HUES48 (cell line): ENCODE measurements at regions not wholly inside any gene's neighbourhood (a gene's known extent, or its start where the extent isn't known, plus 50 kb on each side); places are given as distances from the start of the nearest gene placed in this dataset.

Experiments used
- H3K27ac ChIP-seq: one replicate; pipeline ENCODE4 v1.7.0; 2013; ENCODE audit warnings: low read depth, low read length, inconsistent platforms
- H3K27me3 ChIP-seq: 2 replicates; pipeline ENCODE4 v1.6.1; 2013; ENCODE audit warnings: mild to moderate bottlenecking, low read length; ENCODE audit not compliant: control insufficient read depth, insufficient read depth
- H3K36me3 ChIP-seq: 2 replicates; pipeline ENCODE4 v1.6.1; 2013; ENCODE audit warnings: low read length; ENCODE audit not compliant: control insufficient read depth, insufficient read depth
- H3K4me1 ChIP-seq: 2 replicates; pipeline ENCODE4 v1.6.1; 2013; ENCODE audit warnings: mild to moderate bottlenecking, low read length; ENCODE audit not compliant: control insufficient read depth, insufficient read depth
- H3K4me3 ChIP-seq: 2 replicates; pipeline ENCODE4 v1.5.1; 2013; ENCODE audit warnings: mild to moderate bottlenecking, low read depth, low read length
- H3K9ac ChIP-seq: 2 replicates; pipeline ENCODE4 v1.6.1; 2013; ENCODE audit warnings: mild to moderate bottlenecking, low read depth, low read length, moderate library complexity
- H3K9me3 ChIP-seq: 2 replicates; pipeline ENCODE4 v1.6.1; 2013; ENCODE audit warnings: low read length; ENCODE audit not compliant: control insufficient read depth, insufficient read depth

- no peak overlapping the region for H3K9ac ChIP-seq
- H3K4me1 ChIP-seq: no peaks in the 10 kb centered on the region
- H3K4me3 ChIP-seq: no peak overlapping the region
- no peak overlapping the region for H3K27ac ChIP-seq
- no peaks in the 10 kb centered on the region for H3K27me3 ChIP-seq
- H3K9me3 ChIP-seq: no peaks in the 10 kb centered on the region
- H3K36me3 ChIP-seq: no peaks in the 10 kb centered on the region
These were observed 573.0 kb upstream of the IGFBP3 start for GRCh38 chr7:46494028-46494427.

GRCh38 chr7:46493196-46493595, 572.1 kb upstream of the IGFBP3 start:
- Histone ChIP-seq H3K4me3 (no peak overlapping the region), H3K4me1 (no peaks in the 10 kb centered on the region), H3K27ac (no peak overlapping the region), H3K36me3 (no peaks in the 10 kb centered on the region), H3K9ac (no peak overlapping the region), H3K27me3 (no peaks in the 10 kb centered on the region), H3K9me3 (no peaks in the 10 kb centered on the region)

DNA sequence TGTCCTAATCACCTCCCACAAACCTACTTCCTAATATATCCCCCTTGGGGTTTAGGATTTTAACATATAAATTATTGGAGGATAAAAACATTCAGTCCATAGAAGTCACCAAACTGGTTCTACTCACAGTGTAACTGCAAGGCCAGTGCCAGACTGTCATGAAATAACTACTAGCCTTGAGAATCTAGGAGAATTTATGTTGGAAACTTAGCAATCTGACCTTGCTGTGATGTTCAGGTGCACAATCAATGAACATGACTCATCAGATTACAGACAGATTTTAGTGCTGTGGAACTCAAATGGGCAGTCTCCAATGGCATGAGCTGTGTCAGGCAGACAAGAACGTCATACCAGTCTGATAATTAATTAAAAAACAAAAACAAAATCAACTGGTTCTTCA, 571.4 kb upstream of the IGFBP3 start:
- no peak overlapping the region for H3K9ac ChIP-seq
- H3K4me1 ChIP-seq: no peaks in the 10 kb centered on the region
- no peak overlapping the region for H3K27ac ChIP-seq
- H3K9me3 ChIP-seq: no peaks in the 10 kb centered on the region
- no peak overlapping the region for H3K4me3 ChIP-seq
- H3K36me3 ChIP-seq: no peaks in the 10 kb centered on the region
- H3K27me3 ChIP-seq: no peaks in the 10 kb centered on the region

GRCh38 chr7:46490406-46490805, 569.3 kb upstream of the IGFBP3 start:
- no peaks in the 10 kb centered on the region for H3K4me1 ChIP-seq
- no peak overlapping the region for H3K27ac ChIP-seq
- H3K27me3 ChIP-seq: no peaks in the 10 kb centered on the region
- H3K9me3 ChIP-seq: no peaks in the 10 kb centered on the region
- H3K4me3 ChIP-seq: no peak overlapping the region
- H3K9ac ChIP-seq: no peak overlapping the region
- no peaks in the 10 kb centered on the region for H3K36me3 ChIP-seq

DNA sequence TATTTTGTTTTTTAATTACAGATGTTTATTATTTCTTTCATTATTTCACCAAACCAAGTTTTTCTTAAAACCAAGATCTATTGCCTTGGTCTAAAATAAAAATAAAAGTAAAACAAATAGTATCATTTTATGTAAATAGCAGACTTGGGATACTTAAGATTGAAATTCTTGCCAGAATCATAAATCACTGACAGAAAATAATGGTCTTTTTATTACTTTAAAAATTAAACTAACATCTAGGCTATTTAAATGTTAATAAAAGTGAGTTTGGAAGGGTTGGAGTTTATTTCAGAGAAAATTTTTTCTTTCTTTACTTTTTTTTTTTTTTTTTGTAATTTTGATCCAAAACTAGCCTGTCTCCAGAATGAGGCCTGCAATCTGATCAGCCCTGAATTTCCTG, 568.0 kb upstream of the IGFBP3 start:
- H3K9me3 ChIP-seq: no peaks in the 10 kb centered on the region
- H3K9ac ChIP-seq: no peak overlapping the region
- H3K4me3 ChIP-seq: no peak overlapping the region
- no peaks in the 10 kb centered on the region for H3K4me1 ChIP-seq
- no peaks in the 10 kb centered on the region for H3K27me3 ChIP-seq
- H3K27ac ChIP-seq: no peak overlapping the region
- no peaks in the 10 kb centered on the region for H3K36me3 ChIP-seq

DNA sequence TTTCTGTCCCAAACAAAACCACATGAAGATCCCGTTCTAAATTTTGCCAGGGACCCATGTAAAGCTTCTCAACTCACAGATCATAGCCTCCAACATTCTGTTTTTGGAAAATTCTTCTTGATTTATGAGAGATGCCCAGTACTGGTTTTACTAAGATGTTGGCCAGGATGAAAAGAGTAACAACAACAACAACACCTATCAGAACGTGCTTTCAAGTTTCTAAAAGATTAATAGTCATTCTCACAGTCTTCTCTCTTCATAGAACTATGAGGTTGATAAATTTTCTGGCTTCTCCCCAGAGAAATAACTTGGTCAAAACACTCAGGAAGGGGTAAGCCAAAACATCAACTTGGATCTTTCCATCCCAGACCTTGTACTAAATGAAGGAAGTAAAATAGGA, 567.5 kb upstream of the IGFBP3 start:
- Histone ChIP-seq H3K27ac (no peak overlapping the region), H3K36me3 (no peaks in the 10 kb centered on the region), H3K9ac (no peak overlapping the region), H3K4me3 (no peak overlapping the region), H3K9me3 (no peaks in the 10 kb centered on the region), H3K4me1 (no peaks in the 10 kb centered on the region), H3K27me3 (no peaks in the 10 kb centered on the region)

DNA sequence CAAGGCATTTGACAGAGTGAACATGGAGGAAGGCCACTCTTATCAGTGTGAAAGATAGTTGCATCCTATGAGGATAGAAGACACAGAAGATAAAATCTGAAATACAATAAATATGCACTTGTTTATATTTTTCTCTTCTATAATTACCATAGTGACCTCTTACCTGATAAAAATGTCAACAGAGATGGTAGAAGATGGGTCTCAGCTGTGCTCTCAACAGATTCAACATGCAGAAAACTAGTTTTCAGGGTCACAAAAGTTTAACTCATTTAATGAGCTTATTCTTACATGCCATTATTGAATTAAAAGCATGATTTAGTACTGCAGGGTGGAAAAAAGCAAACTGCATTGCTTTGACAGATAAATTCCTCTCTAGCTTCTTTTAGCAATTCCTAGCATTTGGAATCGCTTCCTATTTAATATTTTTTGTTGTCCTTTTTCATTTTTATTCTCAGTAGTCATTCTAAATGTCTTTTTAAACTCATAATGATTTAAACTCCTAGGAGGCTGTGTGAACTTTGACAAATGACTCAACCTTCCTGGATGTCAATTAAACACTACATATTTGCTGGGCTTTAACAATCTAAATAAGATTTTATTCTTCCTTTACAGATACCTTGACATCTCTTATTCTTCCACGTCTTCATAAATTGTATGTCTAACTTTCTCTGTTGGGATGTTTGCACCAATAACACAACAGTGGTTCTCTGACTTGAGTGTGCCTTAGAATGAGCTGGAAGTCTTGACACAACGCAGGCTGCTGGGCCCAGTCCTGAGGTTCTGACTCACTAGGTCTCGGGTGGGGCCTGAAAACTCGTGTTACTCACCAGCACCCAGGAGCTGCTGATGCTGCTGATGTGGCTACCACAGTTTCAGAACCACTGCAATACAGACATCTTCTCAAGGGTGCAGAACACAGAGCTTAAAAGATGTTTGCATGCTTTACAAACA, 565.5 kb upstream of the IGFBP3 start:
- Histone ChIP-seq H3K36me3 (no peaks in the 10 kb centered on the region), H3K9ac (no peak overlapping the region), H3K4me1 (no peaks in the 10 kb centered on the region), H3K27me3 (no peaks in the 10 kb centered on the region), H3K4me3 (no peak overlapping the region), H3K27ac (no peak overlapping the region), H3K9me3 (no peaks in the 10 kb centered on the region)

DNA sequence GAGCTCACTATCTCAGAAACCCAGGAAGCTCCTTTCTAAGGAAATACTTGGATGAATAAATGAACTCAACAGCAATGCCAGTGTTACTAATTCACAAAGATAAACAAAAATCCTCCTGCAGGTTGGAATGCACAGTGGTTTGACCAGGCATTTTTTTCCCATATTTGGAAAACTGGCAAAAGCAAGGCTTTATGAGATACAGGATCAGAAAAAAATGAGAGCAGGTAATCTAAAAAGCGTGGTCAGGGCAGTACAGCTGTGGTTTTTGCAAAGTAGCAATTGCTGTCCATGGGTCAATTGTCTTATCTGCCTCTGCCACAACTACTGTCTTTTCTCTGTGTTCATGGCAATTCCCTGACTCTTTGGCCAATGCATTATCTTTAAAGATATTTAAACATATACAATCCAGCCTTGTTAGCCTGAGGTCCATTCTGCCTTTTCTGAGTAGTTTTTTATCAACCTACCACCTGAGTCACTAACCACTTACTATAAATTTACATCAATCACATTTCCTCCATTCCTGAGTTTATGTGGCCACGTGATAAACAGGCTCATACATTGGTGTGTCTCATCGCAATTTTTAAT, 564.5 kb upstream of the IGFBP3 start:
- no peak overlapping the region for H3K4me3 ChIP-seq
- H3K9ac ChIP-seq: no peak overlapping the region
- H3K27me3 ChIP-seq: no peaks in the 10 kb centered on the region
- no peaks in the 10 kb centered on the region for H3K9me3 ChIP-seq
- no peaks in the 10 kb centered on the region for H3K4me1 ChIP-seq
- H3K36me3 ChIP-seq: no peaks in the 10 kb centered on the region
- H3K27ac ChIP-seq: no peak overlapping the region

GRCh38 chr7:46484906-46485305, 563.8 kb upstream of the IGFBP3 start:
- Histone ChIP-seq H3K36me3 (no peaks in the 10 kb centered on the region), H3K27ac (no peak overlapping the region), H3K4me3 (no peak overlapping the region)

DNA sequence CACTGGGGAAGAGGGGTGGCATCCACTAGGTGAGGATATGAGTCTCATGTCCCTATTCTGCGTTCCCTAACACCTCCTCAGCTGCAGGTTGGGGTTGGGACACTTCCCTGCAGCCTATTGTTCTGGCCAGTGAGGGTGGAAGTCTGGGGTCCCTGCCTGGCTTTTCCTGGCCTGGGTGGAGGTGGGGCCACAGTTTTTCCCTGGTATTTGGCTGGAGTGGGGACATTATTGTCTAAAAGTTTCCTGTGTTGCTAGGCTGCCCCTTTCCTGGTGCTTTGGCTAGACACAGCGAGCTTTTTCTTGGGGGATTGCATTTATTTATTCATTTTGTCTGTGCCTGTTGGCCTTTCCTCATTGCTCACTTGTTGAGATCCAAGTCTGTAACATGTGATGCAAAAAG, 559.5 kb upstream of the IGFBP3 start:
- Histone ChIP-seq H3K9me3 (0 out of 2 replicates have a peak, but pooled peaks cover 8% of the 10 kb centered on the region), H3K4me1 (no peaks in the 10 kb centered on the region), H3K36me3 (no peaks in the 10 kb centered on the region), H3K9ac (no peak overlapping the region), H3K4me3 (no peak overlapping the region), H3K27me3 (no peaks in the 10 kb centered on the region), H3K27ac (no peak overlapping the region)

More at GRCh38 chr7:46484906-46485305, 563.8 kb upstream of the IGFBP3 start:
- Histone ChIP-seq H3K9me3 (no peaks in the 10 kb centered on the region), H3K27me3 (no peaks in the 10 kb centered on the region), H3K4me1 (no peaks in the 10 kb centered on the region), H3K9ac (no peak overlapping the region)

DNA sequence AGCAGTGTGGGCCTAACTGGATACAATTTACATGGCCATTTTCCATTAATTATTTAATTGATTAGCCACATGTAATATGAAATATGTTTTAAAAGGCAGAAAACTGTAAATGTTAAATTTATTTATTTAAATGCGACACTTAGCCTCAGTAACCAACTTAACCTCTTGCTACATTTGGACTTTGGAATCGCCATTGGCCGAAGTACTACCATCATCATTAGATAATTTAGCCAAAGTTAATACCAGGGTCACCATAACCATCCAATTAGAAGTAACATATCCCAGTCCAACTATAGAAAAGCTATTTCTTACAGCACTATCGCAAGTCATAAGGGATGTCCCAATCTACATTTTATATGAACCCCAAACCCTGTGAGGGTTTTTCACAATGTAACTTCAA, 558.6 kb upstream of the IGFBP3 start:
- H3K4me3 ChIP-seq: no peak overlapping the region
- H3K4me1 ChIP-seq: no peaks in the 10 kb centered on the region
- H3K27me3 ChIP-seq: no peaks in the 10 kb centered on the region
- H3K36me3 ChIP-seq: no peaks in the 10 kb centered on the region
- H3K9me3 ChIP-seq: peaks cover 16% of the 10 kb centered on the region
- no peak overlapping the region for H3K27ac ChIP-seq
- H3K9ac ChIP-seq: no peak overlapping the region
